NB4 (cell line): ENCODE measurements at regions not wholly inside any gene's neighbourhood (a gene's known extent, or its start where the extent isn't known, plus 50 kb on each side); places are given as distances from the start of the nearest gene placed in this dataset.

Experiments used
- DNase-seq: peaks from one replicate; pipeline ENCODE4 v3.0.0; 2010; ENCODE audit warnings: low read depth
- H3K4me3 ChIP-seq: one replicate; pipeline ENCODE4 v1.5.1; 2011; ENCODE audit warnings: mild to moderate bottlenecking, low read depth, low read length, moderate library complexity
- MYC ChIP-seq: IDR thresholded peaks from 2 replicates; pipeline ENCODE4 v1.6.1; 2011; ENCODE audit warnings: low read depth, low read length
- POLR2A ChIP-seq: IDR thresholded peaks from 2 replicates; pipeline ENCODE4 v1.6.1; 2011; ENCODE audit warnings: mild to moderate bottlenecking; ENCODE audit not compliant: insufficient read length; ENCODE audit errors: extremely low read depth
- TF ChIP-seq, protein P1 (sequence below): IDR thresholded peaks from 2 replicates; pipeline ENCODE4 v1.6.1; 2011; ENCODE audit warnings: low read depth, low read length
- TF ChIP-seq, protein P2 (sequence below): IDR thresholded peaks from one replicate; pipeline ENCODE4 v1.5.1; 2012; ENCODE audit warnings: low read depth, low read length

DNA sequence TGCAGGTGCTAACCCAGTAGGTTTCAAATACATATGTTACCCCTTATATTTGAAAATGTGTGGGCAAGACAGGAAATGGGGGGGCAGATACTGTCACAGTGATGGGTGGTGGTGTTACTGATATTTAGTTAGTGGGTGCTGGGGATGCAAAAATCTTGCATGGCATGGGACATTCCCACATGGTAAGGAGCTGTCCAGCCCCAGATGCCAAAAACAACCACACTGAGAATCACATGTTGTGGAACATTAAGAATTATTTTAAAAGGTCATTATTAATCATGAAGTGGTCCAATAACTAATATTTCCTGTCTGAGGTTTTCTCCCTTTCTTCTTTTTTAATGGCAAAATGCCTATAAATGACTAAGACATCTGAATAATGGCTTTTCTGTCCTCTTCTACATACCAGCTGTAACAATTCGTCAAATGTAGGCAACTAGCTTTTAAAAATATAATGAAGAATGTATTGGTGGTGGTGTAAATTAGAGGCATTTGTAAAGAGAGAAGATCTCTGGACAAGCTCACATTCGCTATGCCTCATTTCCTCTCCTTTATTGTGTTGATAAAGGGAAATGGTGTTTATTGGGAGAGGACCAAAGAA, 57.3 kb upstream of the SLC35B3 start:
- no peak overlapping the region for H3K4me3 ChIP-seq
- TF ChIP-seq, protein P1, sequence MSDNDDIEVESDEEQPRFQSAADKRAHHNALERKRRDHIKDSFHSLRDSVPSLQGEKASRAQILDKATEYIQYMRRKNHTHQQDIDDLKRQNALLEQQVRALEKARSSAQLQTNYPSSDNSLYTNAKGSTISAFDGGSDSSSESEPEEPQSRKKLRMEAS: no peak
- TF ChIP-seq POLR2A (no peak), MYC (no peak)
- TF ChIP-seq, protein P2, sequence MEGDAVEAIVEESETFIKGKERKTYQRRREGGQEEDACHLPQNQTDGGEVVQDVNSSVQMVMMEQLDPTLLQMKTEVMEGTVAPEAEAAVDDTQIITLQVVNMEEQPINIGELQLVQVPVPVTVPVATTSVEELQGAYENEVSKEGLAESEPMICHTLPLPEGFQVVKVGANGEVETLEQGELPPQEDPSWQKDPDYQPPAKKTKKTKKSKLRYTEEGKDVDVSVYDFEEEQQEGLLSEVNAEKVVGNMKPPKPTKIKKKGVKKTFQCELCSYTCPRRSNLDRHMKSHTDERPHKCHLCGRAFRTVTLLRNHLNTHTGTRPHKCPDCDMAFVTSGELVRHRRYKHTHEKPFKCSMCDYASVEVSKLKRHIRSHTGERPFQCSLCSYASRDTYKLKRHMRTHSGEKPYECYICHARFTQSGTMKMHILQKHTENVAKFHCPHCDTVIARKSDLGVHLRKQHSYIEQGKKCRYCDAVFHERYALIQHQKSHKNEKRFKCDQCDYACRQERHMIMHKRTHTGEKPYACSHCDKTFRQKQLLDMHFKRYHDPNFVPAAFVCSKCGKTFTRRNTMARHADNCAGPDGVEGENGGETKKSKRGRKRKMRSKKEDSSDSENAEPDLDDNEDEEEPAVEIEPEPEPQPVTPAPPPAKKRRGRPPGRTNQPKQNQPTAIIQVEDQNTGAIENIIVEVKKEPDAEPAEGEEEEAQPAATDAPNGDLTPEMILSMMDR: no peak
- DNase-seq: no peak
